ENCODE measurements at regions not wholly inside any gene's neighbourhood (a gene's known extent, or its start where the extent isn't known, plus 50 kb on each side); places are given as distances from the start of the nearest gene placed in this dataset.

DNA sequence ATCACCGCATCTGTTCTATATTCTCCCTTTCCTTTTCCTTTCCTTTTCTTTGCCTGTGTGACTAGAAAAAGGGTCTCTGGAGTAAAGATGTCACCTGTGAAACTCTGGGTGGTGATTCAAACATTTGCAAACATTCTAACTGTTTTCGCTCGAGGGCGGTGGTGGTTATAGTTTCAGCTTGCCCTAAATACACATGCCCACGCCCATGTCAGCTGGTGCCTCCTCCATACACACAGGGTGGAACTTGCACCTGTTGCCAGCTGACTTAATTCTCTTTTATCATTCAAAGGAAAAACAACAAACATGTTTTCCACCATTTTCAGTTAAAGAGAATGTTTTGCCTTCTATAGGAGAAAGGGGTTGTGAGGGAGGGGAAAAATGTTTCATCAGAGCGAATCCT is 381.9 kb upstream of the ARID1B start:
- ChIA-PET POLR2A (interaction anchor here (0.6 to 3.4 kb wide), 17 partner anchors 8 to 1080 kb away, joined by 3 to 22 read pairs (median 5); partner anchors contain the start of gene ARID1B), CTCF (interaction anchor here (0.6 to 2.2 kb wide), 8 partner anchors 9 to 325 kb away, joined by 3 to 7 read pairs (median 4); no protein-coding TSS in a partner anchor)
- H3K4me1 ChIP-seq (ENCODE audit: control insufficient read depth in 2 of 2, insufficient read depth in 2 of 2, low read length in 2 of 2), result peaks cover 16 to 75% of the 10 kb centered on the region in 2 donors
- Mint-ChIP-seq H3K27me3 (peaks cover 0 to 37% (median 0%) of the 10 kb centered on the region in 5 donors), H3K4me3 (peak overlapping the region; percentile 4 to 95 (median 84)), H3K9me3 (no peaks in the 10 kb centered on the region), H3K27ac (peak overlapping the region in 8 of 9 donors; percentile 93 to 100 (median 99)), H3K36me3 (no peaks in the 10 kb centered on the region), H3K4me1 (peaks cover 17 to 99% (median 92%) of the 10 kb centered on the region in 7 donors)
- peak; percentile 39 for ATAC-seq
- no peaks in the 10 kb centered on the region for H3K36me3 ChIP-seq (ENCODE audit: control insufficient read depth in 2 of 3, insufficient read depth in 3 of 3, low read length in 3 of 3)
- no peaks in the 10 kb centered on the region for H3K27me3 ChIP-seq (ENCODE audit: control insufficient read depth in 2 of 2, insufficient read depth in 2 of 2, low read length in 2 of 2)
- DNase-seq, result peak in 7 of 9 donors; percentile 40 to 76 (median 64)
- intact Hi-C loops (cut with micrococcal nuclease), result loop anchor here in 1 of 2 donors (1.0 to 5.0 kb wide), 8 partner anchors 16 to 987 kb away; partner anchors contain the start of gene ZDHHC14
- peak overlapping the region; percentile 14 for H3K4me3 ChIP-seq (ENCODE audit: low read length)
- no peaks in the 10 kb centered on the region for H3K9me3 ChIP-seq (ENCODE audit: control insufficient read depth in 2 of 3, low read length in 3 of 3)
- peak overlapping the region; percentile 85 for H3K27ac ChIP-seq (ENCODE audit: low read depth, low read length)

DNA sequence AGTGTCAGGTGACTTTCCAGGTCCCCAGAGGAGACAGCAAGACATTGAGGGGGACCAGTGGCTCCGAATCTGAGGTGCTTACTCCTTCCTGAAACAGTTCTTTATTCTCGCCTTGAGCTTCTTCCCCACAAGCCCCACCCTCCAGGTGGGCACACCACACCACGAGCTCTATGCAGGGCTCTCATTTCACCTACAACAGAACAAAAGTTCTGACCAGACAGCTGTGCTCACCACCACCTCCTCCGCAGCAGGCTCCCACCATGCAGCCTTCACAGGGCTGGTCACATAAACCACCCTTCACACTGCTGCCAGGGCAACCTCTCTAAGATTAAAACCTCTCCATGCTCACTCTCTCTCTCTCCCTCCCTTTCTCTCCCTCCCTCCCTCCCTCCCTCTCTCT is 384.5 kb upstream of the ARID1B start:
- H3K27ac Mint-ChIP-seq, result peak overlapping the region in 8 of 9 donors; percentile 92 to 100 (median 98)
- CTCF ChIA-PET, result interaction anchor here (1.5 to 1.8 kb wide), 2 partner anchors 13 to 22 kb away, joined by 3 to 8 read pairs; no protein-coding TSS in a partner anchor
- peak overlapping the region in 8 of 10 donors; percentile 3 to 95 (median 68) for H3K4me3 Mint-ChIP-seq
- no peaks in the 10 kb centered on the region for H3K36me3 Mint-ChIP-seq
- no peaks in the 10 kb centered on the region for H3K9me3 Mint-ChIP-seq
- intact Hi-C loops (cut with micrococcal nuclease), result no loop called here
- no peak overlapping the region for H3K4me3 ChIP-seq (ENCODE audit: low read length)
- POLR2A ChIA-PET, result interaction anchor here (0.5 to 1.3 kb wide), 3 partner anchors 21 to 787 kb away, joined by 3 to 4 read pairs (median 3); no protein-coding TSS in a partner anchor
- H3K4me1 ChIP-seq (ENCODE audit: control insufficient read depth in 2 of 2, insufficient read depth in 2 of 2, low read length in 2 of 2), result peaks cover 10 to 52% of the 10 kb centered on the region in 2 donors
- H3K27ac ChIP-seq (ENCODE audit: low read depth, low read length), result peak overlapping the region; percentile 8
- ATAC-seq (no peak), DNase-seq (peak in 1 of 9 donors; percentile 2)
- H3K27me3 ChIP-seq (ENCODE audit: control insufficient read depth in 2 of 2, insufficient read depth in 2 of 2, low read length in 2 of 2), result no peaks in the 10 kb centered on the region
- H3K9me3 ChIP-seq (ENCODE audit: control insufficient read depth in 2 of 3, low read length in 3 of 3), result no peaks in the 10 kb centered on the region
- peaks cover 0 to 22% (median 0%) of the 10 kb centered on the region in 5 donors for H3K27me3 Mint-ChIP-seq
- H3K4me1 Mint-ChIP-seq, result peaks cover 17 to 85% (median 68%) of the 10 kb centered on the region in 7 donors
- no peaks in the 10 kb centered on the region for H3K36me3 ChIP-seq (ENCODE audit: control insufficient read depth in 2 of 3, insufficient read depth in 3 of 3, low read length in 3 of 3)

DNA sequence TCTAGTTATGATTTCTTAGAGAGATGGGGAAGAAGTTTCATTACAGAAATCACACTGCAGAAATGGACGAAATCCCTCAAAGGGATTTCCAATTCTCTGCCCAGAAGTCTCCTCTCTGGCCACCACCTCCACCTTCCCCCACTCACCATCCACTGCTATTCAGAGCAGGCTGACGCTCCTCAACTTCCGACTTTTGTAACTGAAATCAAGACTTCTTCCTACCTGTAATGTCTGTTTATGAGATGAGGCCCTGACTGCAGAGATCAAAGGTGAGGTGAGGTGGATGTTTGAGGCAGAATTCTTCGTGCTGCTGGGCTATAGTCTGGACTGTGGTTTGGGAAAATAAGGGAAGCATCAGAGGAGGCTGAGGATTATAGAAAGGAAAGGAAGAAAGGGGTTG is 385.2 kb upstream of the ARID1B start:
- DNase-seq (no peak), ATAC-seq (no peak)
- Mint-ChIP-seq H3K4me3 (peak overlapping the region in 7 of 10 donors; percentile 6 to 95 (median 67)), H3K36me3 (peaks cover 0 to 3% (median 0%) of the 10 kb centered on the region in 5 donors), H3K9me3 (no peaks in the 10 kb centered on the region), H3K4me1 (peaks cover 17 to 79% (median 62%) of the 10 kb centered on the region in 7 donors), H3K27me3 (peaks cover 0 to 22% (median 0%) of the 10 kb centered on the region in 5 donors), H3K27ac (peak overlapping the region in 8 of 9 donors; percentile 49 to 100 (median 97))
- Histone ChIP-seq H3K27ac (ENCODE audit: low read depth, low read length) (peak overlapping the region; percentile 8), H3K36me3 (ENCODE audit: control insufficient read depth in 2 of 3, insufficient read depth in 3 of 3, low read length in 3 of 3) (no peaks in the 10 kb centered on the region), H3K27me3 (ENCODE audit: control insufficient read depth in 2 of 2, insufficient read depth in 2 of 2, low read length in 2 of 2) (no peaks in the 10 kb centered on the region), H3K4me3 (ENCODE audit: low read length) (no peak overlapping the region), H3K4me1 (ENCODE audit: control insufficient read depth in 2 of 2, insufficient read depth in 2 of 2, low read length in 2 of 2) (peaks cover 6 to 46% of the 10 kb centered on the region in 2 donors), H3K9me3 (ENCODE audit: control insufficient read depth in 2 of 3, low read length in 3 of 3) (no peaks in the 10 kb centered on the region)
- ChIA-PET POLR2A (interaction anchor here (0.6 to 1.3 kb wide), 2 partner anchors 20 to 37 kb away, joined by 3 to 4 read pairs; no protein-coding TSS in a partner anchor), CTCF (interaction anchor here (1.5 to 1.8 kb wide), 3 partner anchors 10 to 23 kb away, joined by 3 to 8 read pairs (median 4); no protein-coding TSS in a partner anchor)
- intact Hi-C loops (cut with micrococcal nuclease), result no loop called here

DNA sequence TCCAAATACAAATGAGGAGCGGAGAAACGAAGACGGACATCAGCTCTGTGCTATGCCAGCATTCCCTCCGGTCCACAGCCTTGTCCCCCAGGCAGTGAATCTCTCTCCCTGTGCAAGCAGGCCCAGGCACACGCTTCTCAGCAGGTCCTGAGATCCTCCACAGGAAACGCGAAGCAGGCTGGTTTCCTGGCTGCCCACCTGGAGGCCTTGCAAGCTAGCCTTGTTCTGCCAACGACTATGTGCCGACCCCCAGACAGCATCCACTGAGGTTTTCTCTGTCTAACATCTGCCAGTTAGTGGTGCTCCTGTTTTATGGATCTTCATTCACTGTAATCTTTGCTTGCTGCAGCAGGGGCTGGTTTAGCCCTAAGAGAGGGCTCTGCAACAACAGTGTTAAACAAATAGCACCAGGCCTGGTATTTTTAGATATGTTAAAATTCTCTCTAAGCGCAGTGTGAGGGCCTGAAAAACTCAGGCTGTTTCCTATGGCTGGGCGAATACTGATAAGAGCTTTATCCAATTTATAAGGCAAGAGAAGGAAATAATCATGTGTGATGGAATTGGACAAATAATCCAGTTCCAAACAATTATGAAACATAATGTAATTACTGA is 386.0 kb upstream of the ARID1B start:
- peaks cover 6 to 42% of the 10 kb centered on the region in 2 donors for H3K4me1 ChIP-seq (ENCODE audit: control insufficient read depth in 2 of 2, insufficient read depth in 2 of 2, low read length in 2 of 2)
- DNase-seq, result peak in 1 of 9 donors; percentile 14

DNA sequence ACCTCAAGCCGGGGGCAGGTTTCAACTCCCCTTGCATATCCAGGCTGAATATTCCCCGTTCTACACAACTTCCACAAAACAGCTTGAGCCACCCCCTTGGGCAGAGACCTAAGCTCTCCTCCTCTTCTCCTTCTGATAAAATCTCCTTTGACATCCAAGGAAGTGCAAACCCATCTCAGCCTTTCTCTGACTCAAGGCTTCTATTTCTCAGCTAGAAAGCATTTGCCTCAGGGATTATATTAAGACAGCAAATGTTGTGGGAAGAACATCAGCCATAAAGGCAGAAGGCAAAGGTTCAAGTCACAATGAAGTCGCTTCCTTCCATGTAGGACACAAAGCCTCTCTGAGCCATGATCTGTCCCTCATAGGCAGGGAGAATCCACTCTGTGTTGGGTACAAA is 386.6 kb upstream of the ARID1B start:
- Mint-ChIP-seq H3K27me3 (peaks cover 0 to 24% (median 0%) of the 10 kb centered on the region in 5 donors), H3K27ac (peak overlapping the region in 6 of 9 donors; percentile 3 to 100 (median 84))
- CTCF ChIA-PET, result interaction anchor here (1.5 kb wide), 1 partner anchor 9 kb away, joined by 4 read pairs; no protein-coding TSS in a partner anchor

More for the DNA sequence above, 386.0 kb upstream of the ARID1B start:
- Mint-ChIP-seq H3K4me3 (peak overlapping the region in 6 of 10 donors; percentile 6 to 95 (median 38)), H3K27me3 (peaks cover 0 to 23% (median 0%) of the 10 kb centered on the region in 5 donors), H3K36me3 (peaks cover 0 to 4% (median under 1%) of the 10 kb centered on the region in 5 donors), H3K27ac (peak overlapping the region in 7 of 9 donors; percentile 49 to 100 (median 93)), H3K4me1 (peaks cover 12 to 72% (median 56%) of the 10 kb centered on the region in 7 donors), H3K9me3 (peaks cover 0 to 2% (median 0%) of the 10 kb centered on the region in 11 donors)
- H3K27me3 ChIP-seq (ENCODE audit: control insufficient read depth in 2 of 2, insufficient read depth in 2 of 2, low read length in 2 of 2), result no peaks in the 10 kb centered on the region
- ChIA-PET CTCF (interaction anchor here (1.5 kb wide), 1 partner anchor 9 kb away, joined by 4 read pairs; no protein-coding TSS in a partner anchor), POLR2A (interaction anchor here (0.7 kb wide), 2 partner anchors 20 to 545 kb away, joined by 3 read pairs; no protein-coding TSS in a partner anchor)
- ATAC-seq, result no peak
- no peaks in the 10 kb centered on the region for H3K9me3 ChIP-seq (ENCODE audit: control insufficient read depth in 2 of 3, low read length in 3 of 3)
- peak overlapping the region; percentile 8 for H3K27ac ChIP-seq (ENCODE audit: low read depth, low read length)
- no peak overlapping the region for H3K4me3 ChIP-seq (ENCODE audit: low read length)
- H3K36me3 ChIP-seq (ENCODE audit: control insufficient read depth in 2 of 3, insufficient read depth in 3 of 3, low read length in 3 of 3), result no peaks in the 10 kb centered on the region
- intact Hi-C loops (cut with micrococcal nuclease), result no loop called here

DNA sequence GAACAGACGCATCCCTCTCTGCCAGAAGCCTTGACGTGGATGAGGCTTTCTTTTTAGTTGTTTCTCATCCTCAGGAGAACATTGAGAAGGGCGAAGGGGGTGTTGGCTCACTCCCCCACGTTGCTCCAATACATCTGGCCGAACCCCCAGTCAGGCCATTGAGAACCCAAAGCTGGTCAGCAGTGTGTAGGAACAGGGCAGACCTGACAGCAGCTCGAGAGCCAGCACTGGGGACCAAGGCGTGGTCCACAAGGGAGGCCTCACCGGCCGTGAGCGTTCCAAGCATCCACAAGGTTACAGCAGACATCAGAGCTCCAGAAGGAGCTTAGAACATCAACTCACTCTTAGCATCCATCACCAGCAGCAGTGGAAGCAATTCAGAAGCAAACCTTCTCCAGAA is 387.9 kb upstream of the ARID1B start:
- Histone ChIP-seq H3K27me3 (ENCODE audit: control insufficient read depth in 2 of 2, insufficient read depth in 2 of 2, low read length in 2 of 2) (no peaks in the 10 kb centered on the region), H3K4me3 (ENCODE audit: low read length) (no peak overlapping the region), H3K9me3 (ENCODE audit: control insufficient read depth in 2 of 3, low read length in 3 of 3) (no peaks in the 10 kb centered on the region), H3K36me3 (ENCODE audit: control insufficient read depth in 2 of 3, insufficient read depth in 3 of 3, low read length in 3 of 3) (no peaks in the 10 kb centered on the region), H3K27ac (ENCODE audit: low read depth, low read length) (no peak overlapping the region), H3K4me1 (ENCODE audit: control insufficient read depth in 2 of 2, insufficient read depth in 2 of 2, low read length in 2 of 2) (peaks cover 0 to 25% of the 10 kb centered on the region in 2 donors)
- Mint-ChIP-seq H3K4me1 (peaks cover 0 to 53% (median 39%) of the 10 kb centered on the region in 7 donors), H3K9me3 (peaks cover 0 to 10% (median 0%) of the 10 kb centered on the region in 11 donors), H3K27me3 (peaks cover 0 to 20% (median 0%) of the 10 kb centered on the region in 5 donors), H3K4me3 (no peak overlapping the region), H3K27ac (no peak overlapping the region), H3K36me3 (peaks cover 0 to 14% (median 4%) of the 10 kb centered on the region in 5 donors)
- intact Hi-C loops (cut with micrococcal nuclease), result no loop called here
- CTCF ChIA-PET, result interaction anchor here (0.5 kb wide), 1 partner anchor 1231 kb away, joined by 3 read pairs; no protein-coding TSS in a partner anchor
- no peak for DNase-seq
- POLR2A ChIA-PET, result no interaction called here
- ATAC-seq, result no peak

More for the DNA sequence above, 386.6 kb upstream of the ARID1B start:
- peaks cover 3 to 38% of the 10 kb centered on the region in 2 donors for H3K4me1 ChIP-seq (ENCODE audit: control insufficient read depth in 2 of 2, insufficient read depth in 2 of 2, low read length in 2 of 2)
- Mint-ChIP-seq H3K9me3 (peaks cover 0 to 4% (median 0%) of the 10 kb centered on the region in 11 donors), H3K4me3 (peak overlapping the region in 4 of 10 donors; percentile 35 to 95 (median 54)), H3K36me3 (peaks cover 0 to 7% (median 4%) of the 10 kb centered on the region in 5 donors), H3K4me1 (peaks cover 6 to 67% (median 51%) of the 10 kb centered on the region in 7 donors)
- DNase-seq (no peak), ATAC-seq (no peak)
- H3K27me3 ChIP-seq (ENCODE audit: control insufficient read depth in 2 of 2, insufficient read depth in 2 of 2, low read length in 2 of 2), result no peaks in the 10 kb centered on the region
- intact Hi-C loops (cut with micrococcal nuclease), result no loop called here
- no peaks in the 10 kb centered on the region for H3K9me3 ChIP-seq (ENCODE audit: control insufficient read depth in 2 of 3, low read length in 3 of 3)
- H3K4me3 ChIP-seq (ENCODE audit: low read length), result no peak overlapping the region
- H3K36me3 ChIP-seq (ENCODE audit: control insufficient read depth in 2 of 3, insufficient read depth in 3 of 3, low read length in 3 of 3), result no peaks in the 10 kb centered on the region
- POLR2A ChIA-PET, result interaction anchor here (0.7 kb wide), 1 partner anchor 388 kb away, joined by 3 read pairs; no protein-coding TSS in a partner anchor
- H3K27ac ChIP-seq (ENCODE audit: low read depth, low read length), result no peak overlapping the region

Measured in naive thymus-derived CD4-positive, alpha-beta T cell (primary cell).